Prostate gland (tissue), 2 donors: ENCODE measurements at regions not wholly inside any gene's neighbourhood (a gene's known extent, or its start where the extent isn't known, plus 50 kb on each side); places are given as distances from the start of the nearest gene placed in this dataset.

ENCODE experiments used
- CTCF ChIP-seq, 4 experiments: fragments of 200-600 bp in 2 of 4; fragments of 450-650 bp in 2 of 4; sonication (generic) in 2 of 4; IDR thresholded peaks; 1 replicate in 3 of 4; 2 replicates in 1 of 4; pipeline ENCODE4 v1.5.1; 2016 to 2019; ENCODE audit warnings: antibody characterized with exemption in 4 of 4, mild to moderate bottlenecking in 2 of 4, moderate library complexity in 2 of 4
- POLR2AphosphoS5 ChIP-seq: sonication (generic); formaldehyde crosslinking; IDR thresholded peaks from one replicate; pipeline ENCODE4 v1.6.1; 2017; ENCODE audit warnings: antibody characterized with exemption

- TF ChIP-seq CTCF (IDR thresholded peaks at IDR 0.05) = no peak
- no peak for TF ChIP-seq POLR2AphosphoS5
Observed at GRCh38 chr12:22798116-22798515, 173.1 kb downstream of the ETNK1 start.
